NCI-H526 treated with DMSO at 0.1 percent for 48 hours (cell line): ENCODE measurements at regions not wholly inside any gene's neighbourhood (a gene's known extent, or its start where the extent isn't known, plus 50 kb on each side); places are given as distances from the start of the nearest gene placed in this dataset.
"Not testable (repeated sequence)": the region's sequence is repeated elsewhere in the genome, so short reads cannot be mapped to it uniquely, and the experiment has no call there.

Experiments
- DNase-seq: peaks from one replicate; lab custom pipeline; 2025; lab: John Stamatoyannopoulos, UW

GRCh38 chr4:55251896-55252295 lies 94.1 kb upstream of the SRD5A3 start:
- DNase-seq = no peak

DNA sequence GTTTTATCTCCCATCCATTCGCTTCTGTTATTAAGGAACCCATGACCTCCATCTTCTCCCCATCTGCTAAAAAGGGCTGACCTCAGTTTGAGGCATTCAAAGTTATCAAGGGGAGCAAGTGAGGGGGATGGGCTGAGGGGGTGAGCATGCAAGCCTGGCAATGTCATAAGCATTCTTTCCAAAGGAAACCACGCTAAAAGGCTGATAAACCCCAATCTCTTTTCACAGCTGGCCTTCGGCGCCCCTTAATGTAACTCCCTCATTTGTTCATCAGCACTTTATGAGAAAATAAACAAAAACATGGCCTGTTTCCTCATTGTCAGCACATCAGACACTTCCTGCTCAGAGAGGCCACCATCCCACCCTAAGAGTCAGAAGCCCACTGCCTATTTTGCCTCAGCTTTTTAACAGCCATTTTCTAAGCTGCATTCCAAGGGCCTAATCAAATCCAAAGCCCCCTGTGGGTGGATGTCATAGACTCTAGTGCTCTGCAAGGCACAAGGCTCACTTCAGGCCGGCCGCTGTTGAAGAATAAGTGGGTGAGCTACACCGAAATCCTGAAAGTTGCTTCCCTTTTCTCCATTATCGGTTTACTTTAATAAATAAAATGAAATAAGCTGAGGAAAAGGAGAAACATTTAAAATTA lies 92.0 kb upstream of the SRD5A3 start:
- DNase-seq = no peak

DNA sequence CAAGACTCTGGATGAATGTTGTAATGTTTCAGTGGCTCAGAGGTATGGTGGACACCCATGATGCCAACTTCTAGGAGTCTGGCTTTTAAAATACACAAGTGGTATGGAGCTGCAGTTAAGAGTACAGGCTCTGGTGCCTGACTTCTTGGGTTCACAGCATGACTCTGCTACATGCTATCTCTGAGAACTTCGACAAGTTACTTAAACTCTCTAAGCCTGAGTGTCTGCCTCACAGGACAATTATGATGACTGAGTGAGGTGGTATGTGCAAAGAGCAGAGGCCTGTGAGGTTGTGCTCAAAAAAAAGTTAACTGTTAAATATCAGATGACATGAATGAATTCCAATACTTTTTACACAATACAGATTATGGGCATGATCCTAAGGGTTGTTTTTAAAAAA lies 90.9 kb upstream of the SRD5A3 start:
- DNase-seq = no peak

DNA sequence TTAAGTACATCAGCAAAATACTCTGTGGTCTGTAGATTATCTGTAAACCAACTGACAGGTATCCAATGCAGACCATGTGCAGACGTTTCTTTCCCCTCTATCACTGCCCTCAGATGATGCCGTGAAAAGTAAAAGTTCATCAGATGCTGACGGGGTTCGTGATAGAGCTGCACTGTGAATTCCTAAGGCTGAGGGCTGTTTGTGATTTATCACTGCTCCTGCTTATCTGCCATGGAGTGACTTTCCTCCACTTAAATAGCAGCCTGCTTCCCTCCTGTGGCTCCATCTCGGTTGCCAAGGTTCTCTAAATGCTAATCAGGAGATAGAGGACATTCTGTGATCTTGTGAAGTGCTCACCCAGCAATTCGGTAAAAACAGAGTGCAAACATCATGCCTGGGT lies 89.3 kb upstream of the SRD5A3 start:
- no peak for DNase-seq

DNA sequence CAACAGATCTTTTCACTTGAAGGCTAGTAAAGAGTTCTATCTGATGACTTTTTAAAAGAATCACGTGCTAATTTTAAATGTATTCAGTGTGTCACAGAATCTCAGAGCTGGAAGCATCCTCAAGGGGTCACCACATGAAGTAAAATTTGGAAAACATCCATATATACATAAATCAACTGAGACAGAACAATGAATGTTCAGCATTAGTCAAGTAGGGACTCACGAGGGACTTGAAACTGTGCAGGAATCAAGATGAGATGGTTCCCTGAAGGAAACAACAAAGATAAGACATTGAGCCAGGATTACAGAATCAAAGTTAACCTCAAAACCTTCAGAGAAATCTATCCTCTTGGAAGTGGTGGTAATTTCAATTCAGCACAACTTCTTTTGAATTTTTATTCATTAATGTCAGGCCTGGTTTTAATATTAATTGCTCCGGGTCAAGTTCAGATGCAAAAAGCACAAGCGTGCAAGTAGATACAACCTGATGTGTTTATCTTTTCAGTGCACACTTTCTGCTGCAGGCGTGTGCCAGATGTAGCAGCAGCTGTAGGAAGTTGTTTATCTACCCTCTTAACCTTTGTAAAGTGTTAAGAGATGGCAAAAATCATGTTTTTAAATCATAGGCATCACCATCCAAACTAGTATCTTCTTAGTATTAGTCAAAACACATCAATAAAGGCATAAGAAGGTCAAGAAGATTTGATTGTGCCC lies 87.7 kb upstream of the SRD5A3 start:
- DNase-seq = no peak

- DNase-seq = no peak
These were observed 86.7 kb upstream of the SRD5A3 start for GRCh38 chr4:55259294-55259693.

DNA sequence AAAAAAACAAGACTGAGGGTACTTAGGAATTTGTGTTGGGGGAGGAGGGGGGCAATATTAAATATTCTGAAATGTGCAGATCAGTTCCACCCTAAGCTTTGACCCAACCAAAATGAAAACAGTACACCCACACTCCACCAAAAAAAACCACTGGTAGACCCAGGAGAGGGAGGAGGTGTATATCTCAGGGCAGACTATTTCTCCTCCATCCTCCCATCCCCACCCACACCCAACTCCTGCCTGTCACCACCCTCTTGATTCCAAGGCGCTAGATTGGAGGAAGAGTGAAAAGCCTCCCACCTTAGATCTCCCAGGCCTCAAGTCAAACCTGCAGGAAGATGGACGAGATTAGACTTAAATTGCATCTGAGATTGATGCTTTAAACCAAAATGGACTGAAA lies 76.6 kb upstream of the SRD5A3 start:
- no peak for DNase-seq

DNA sequence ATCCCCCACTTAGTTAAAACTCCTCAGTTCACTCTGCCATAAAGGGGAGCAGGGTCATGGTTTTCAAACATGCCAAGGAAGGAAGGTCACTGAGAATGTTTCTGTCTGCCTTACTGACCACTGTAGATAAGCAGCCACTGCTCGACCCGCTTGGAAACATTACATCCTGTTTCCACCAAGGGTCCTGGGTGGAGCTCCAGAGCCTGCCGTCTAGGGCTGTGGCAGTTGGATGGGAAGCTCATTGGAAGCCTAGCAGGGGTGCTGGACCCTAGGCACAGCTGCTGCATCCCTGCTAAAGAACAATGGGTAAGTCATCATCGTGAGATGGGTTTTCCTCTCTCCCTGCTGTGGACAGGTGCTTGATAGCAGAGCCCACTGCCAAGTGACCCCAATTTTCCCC lies 76.0 kb upstream of the SRD5A3 start:
- DNase-seq = no peak

GRCh38 chr4:55270481-55270880 lies 75.6 kb upstream of the SRD5A3 start:
- no peak for DNase-seq

DNA sequence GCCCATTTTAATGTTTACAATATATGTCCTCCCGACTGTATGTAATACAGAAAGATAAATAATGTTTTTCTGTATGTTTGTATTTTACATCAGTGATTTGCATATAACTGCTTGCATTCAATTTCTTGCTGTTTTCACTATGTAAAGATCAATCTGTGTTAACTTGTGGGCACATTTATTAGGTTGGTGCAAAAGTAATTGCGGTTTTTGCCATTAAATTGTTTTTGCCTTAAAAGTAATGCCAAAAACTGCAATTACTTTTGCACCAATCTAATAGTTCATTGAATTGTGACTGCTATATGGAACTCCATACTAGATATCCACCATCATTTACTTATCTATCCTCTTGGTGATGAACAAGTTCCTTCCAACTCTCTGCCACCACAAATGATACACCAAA lies 73.9 kb upstream of the SRD5A3 start:
- DNase-seq = no peak

GRCh38 chr4:55272589-55272988 lies 73.5 kb upstream of the SRD5A3 start:
- peak; percentile 84 for DNase-seq

DNA sequence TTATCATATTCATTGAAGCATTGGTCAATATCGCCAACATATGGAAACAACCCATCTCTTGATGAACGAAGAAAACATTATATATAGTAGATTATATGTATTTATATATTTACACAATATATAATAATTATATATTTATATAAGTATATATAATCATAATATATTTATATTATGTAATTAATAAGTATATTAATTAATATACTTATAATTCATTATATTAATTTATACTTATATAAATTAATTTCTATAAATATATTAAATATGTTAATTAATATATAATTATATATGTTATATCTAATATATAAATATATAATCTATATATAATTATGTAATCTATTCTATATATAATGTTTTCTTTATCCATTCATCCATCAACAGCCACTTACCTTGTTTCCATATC lies 69.0 kb upstream of the SRD5A3 start:
- no peak for DNase-seq

- no peak for DNase-seq
These were observed 67.7 kb upstream of the SRD5A3 start for GRCh38 chr4:55278316-55278715.

- not testable (repeated sequence) for DNase-seq
These were observed 65.6 kb upstream of the SRD5A3 start for GRCh38 chr4:55280474-55280873.

- DNase-seq = not testable (repeated sequence)
These were observed 64.8 kb upstream of the SRD5A3 start for GRCh38 chr4:55281118-55281683.

GRCh38 chr4:55284331-55284730 lies 61.7 kb upstream of the SRD5A3 start:
- DNase-seq = no peak

- DNase-seq = no peak
These were observed 54.8 kb upstream of the SRD5A3 start for GRCh38 chr4:55291227-55291640.

GRCh38 chr4:55296096-55296495 lies 49.9 kb upstream of the SRD5A3 start:
- DNase-seq = no peak
